Endothelial cell of umbilical vein (primary cell): ENCODE measurements at regions not wholly inside any gene's neighbourhood (a gene's known extent, or its start where the extent isn't known, plus 50 kb on each side); places are given as distances from the start of the nearest gene placed in this dataset.

Source experiments
- POLR2A ChIP-seq: IDR thresholded peaks from 2 replicates; pipeline ENCODE4 v1.6.1; 2012; ENCODE audit warnings: low read depth, mild to moderate bottlenecking, control low read depth, low read length
- TF ChIP-seq, protein P1 (sequence below), 2 donors: IDR thresholded peaks; 1 replicate in 1 of 2; 2 replicates in 1 of 2; pipeline ENCODE4 v1.5.1; 2011; ENCODE audit warnings: low read length in 2 of 2, mild to moderate bottlenecking in 2 of 2, moderate library complexity in 2 of 2, control low read depth in 1 of 2, inconsistent platforms in 1 of 2, low read depth in 1 of 2; ENCODE audit not compliant: insufficient read depth in 1 of 2; ENCODE audit errors: extremely low read depth in 1 of 2
- TF ChIP-seq, protein P2 (sequence below): IDR thresholded peaks from 2 replicates; pipeline ENCODE4 v1.6.1; 2011; ENCODE audit not compliant: insufficient read depth, insufficient read length

DNA sequence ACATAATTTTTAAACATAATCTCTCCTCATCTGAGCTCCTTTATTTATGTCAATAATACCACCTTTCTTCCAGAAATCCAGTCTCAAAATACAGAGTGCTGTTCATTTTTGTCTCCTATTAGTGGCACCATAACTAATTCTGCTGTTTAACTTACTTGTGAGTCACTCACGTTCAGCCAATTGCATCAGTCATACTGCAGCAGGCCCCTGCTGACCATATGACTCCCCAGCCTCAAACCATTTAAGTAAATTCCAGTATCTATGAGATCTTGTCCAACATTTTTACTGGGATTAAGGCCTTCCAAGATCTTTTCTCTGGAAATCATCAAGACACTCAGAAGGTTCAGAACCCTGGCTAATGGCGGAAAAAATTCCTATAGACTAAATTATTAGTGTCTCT lies 982.2 kb upstream of the MAP3K7 start:
- TF ChIP-seq, protein P1, sequence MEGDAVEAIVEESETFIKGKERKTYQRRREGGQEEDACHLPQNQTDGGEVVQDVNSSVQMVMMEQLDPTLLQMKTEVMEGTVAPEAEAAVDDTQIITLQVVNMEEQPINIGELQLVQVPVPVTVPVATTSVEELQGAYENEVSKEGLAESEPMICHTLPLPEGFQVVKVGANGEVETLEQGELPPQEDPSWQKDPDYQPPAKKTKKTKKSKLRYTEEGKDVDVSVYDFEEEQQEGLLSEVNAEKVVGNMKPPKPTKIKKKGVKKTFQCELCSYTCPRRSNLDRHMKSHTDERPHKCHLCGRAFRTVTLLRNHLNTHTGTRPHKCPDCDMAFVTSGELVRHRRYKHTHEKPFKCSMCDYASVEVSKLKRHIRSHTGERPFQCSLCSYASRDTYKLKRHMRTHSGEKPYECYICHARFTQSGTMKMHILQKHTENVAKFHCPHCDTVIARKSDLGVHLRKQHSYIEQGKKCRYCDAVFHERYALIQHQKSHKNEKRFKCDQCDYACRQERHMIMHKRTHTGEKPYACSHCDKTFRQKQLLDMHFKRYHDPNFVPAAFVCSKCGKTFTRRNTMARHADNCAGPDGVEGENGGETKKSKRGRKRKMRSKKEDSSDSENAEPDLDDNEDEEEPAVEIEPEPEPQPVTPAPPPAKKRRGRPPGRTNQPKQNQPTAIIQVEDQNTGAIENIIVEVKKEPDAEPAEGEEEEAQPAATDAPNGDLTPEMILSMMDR (IDR thresholded peaks at IDR 0.05; ENCODE audit: extremely low read depth in 1 of 2, insufficient read depth in 1 of 2, low read depth in 1 of 2, low read length in 2 of 2) = no peak
- TF ChIP-seq, protein P2, sequence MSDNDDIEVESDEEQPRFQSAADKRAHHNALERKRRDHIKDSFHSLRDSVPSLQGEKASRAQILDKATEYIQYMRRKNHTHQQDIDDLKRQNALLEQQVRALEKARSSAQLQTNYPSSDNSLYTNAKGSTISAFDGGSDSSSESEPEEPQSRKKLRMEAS = no peak
- no peak for TF ChIP-seq POLR2A
